ENCODE measurements at regions not wholly inside any gene's neighbourhood (a gene's known extent, or its start where the extent isn't known, plus 50 kb on each side); places are given as distances from the start of the nearest gene placed in this dataset.
A peak's percentile ranks its signal among the peaks of the same experiment; 100 is the strongest.

- no peak overlapping the region for H2AK9ac ChIP-seq (replicated peaks; ENCODE audit: low read depth, low read length, poor library complexity)
- POLR2A ChIA-PET (ENCODE audit: unreplicated experiment): no interaction called here
- H3K4me1 ChIP-seq (ENCODE audit: control insufficient read depth, insufficient read depth, low read length): peaks cover 5% of the 10 kb centered on the region; the same call in 1 of the 2 replicates
- peak overlapping the region; percentile 26; the same call in 1 of the 2 replicates for H3K18ac ChIP-seq (ENCODE audit: low read depth, low read length)
- dilution Hi-C loops (cut with HindIII; ENCODE audit: low sequenced_read_pairs, unreplicated experiment) (no loop called here), intact Hi-C loops (cut with micrococcal nuclease) (no loop called here), in situ Hi-C loops (cut with MboI; ENCODE audit: low sequenced_read_pairs) (no loop called here)
- no peaks in the 10 kb centered on the region for H3K9me3 ChIP-seq (ENCODE audit: control insufficient read depth, insufficient read depth, low read length)
- no peak overlapping the region for H4K91ac ChIP-seq (ENCODE audit: insufficient read depth, low read depth, low read length)
- H3K9me1 ChIP-seq (ENCODE audit: insufficient read depth, low read length): no peaks in the 10 kb centered on the region
- no peak overlapping the region for H2BK15ac ChIP-seq (ENCODE audit: low read depth, low read length)
- H3K23ac ChIP-seq (ENCODE audit: low read depth, low read length): no peak overlapping the region
- H2AK5ac ChIP-seq (ENCODE audit: low read depth, low read length): no peak overlapping the region
- ATAC-seq (ENCODE audit: low read depth): no peak; the same call in 1 of the 2 replicates
- H3K9ac ChIP-seq (ENCODE audit: low read depth, low read length): no peak overlapping the region
- H3K4me3 ChIP-seq (ENCODE audit: insufficient read depth, low read depth, low read length): no peak overlapping the region
- no peak overlapping the region for H3K4me2 ChIP-seq (ENCODE audit: low read depth, low read length)
- H2BK120ac ChIP-seq (ENCODE audit: low read depth, low read length): no peak overlapping the region
- no peaks in the 10 kb centered on the region for H3K79me1 ChIP-seq (ENCODE audit: low read depth in 1 of 2, low read length in 2 of 2)
- H4K8ac ChIP-seq (ENCODE audit: low read depth in 2 of 2, low read length in 2 of 2): no peak overlapping the region
- TF ChIP-seq USF2 (IDR thresholded peaks at IDR 0.05; ENCODE audit: low read depth, low read length) (no peak), RFX5 (IDR thresholded peaks at IDR 0.05; ENCODE audit: low read depth, low read length) (no peak), FOS (IDR thresholded peaks at IDR 0.05; ENCODE audit: low read depth, low read length) (no peak)
- WGBS, 2 experiments (ENCODE audit: extremely low coverage in 2 of 2, insufficient read length in 1 of 2): 100% methylated on average over 1 of the region's 4 CpGs; no CpG with 5 or more reads in 1 of the 2 experiments
- H4K20me1 ChIP-seq (ENCODE audit: insufficient read depth, low read length): no peaks in the 10 kb centered on the region
- H4K5ac ChIP-seq (ENCODE audit: low read depth, low read length): no peak overlapping the region
- no peak overlapping the region for H3K56ac ChIP-seq (ENCODE audit: extremely low read depth, insufficient read depth, low read length)
- H3K27ac ChIP-seq (ENCODE audit: insufficient read depth, low read length): no peak overlapping the region
- H3K36me3 ChIP-seq (ENCODE audit: control insufficient read depth, insufficient read depth, low read length): no peaks in the 10 kb centered on the region
- no peak overlapping the region for H3K14ac ChIP-seq (replicated peaks; ENCODE audit: low read depth, low read length)
- no peak overlapping the region for H2BK5ac ChIP-seq (ENCODE audit: low read depth, low read length, poor library complexity, severe bottlenecking)
- CTCF ChIA-PET: no interaction called here
- H2BK20ac ChIP-seq (ENCODE audit: low read depth, low read length): peak overlapping the region; percentile 41; the same call in 1 of the 2 replicates
- no peaks in the 10 kb centered on the region for H3K27me3 ChIP-seq (ENCODE audit: control insufficient read depth, insufficient read depth, low read length)
- H3K4ac ChIP-seq (ENCODE audit: low read depth, low read length): no peak overlapping the region
- BruUV-seq (replicated peaks): no TSS peak
- no peak overlapping the region for H2AFZ ChIP-seq (replicated peaks; ENCODE audit: low read length, poor library complexity)
- DNase-seq: no peak
Observed at GRCh38 chr2:207318181-207318628, 152.5 kb upstream of the KLF7 start.

Measured in IMR-90 (cell line).